Upper lobe of left lung (tissue), 6 donors: ENCODE measurements at regions not wholly inside any gene's neighbourhood (a gene's known extent, or its start where the extent isn't known, plus 50 kb on each side); places are given as distances from the start of the nearest gene placed in this dataset.

ENCODE experiments used
- ATAC-seq, 2 donors: fragments of 200-7000 bp; cut with Tn5 transposase; one replicate each; pipeline ENCODE4 v1.9.1; 2022; ENCODE audit warnings: mild to moderate bottlenecking in 2 of 2, moderate library complexity in 2 of 2; ENCODE audit not compliant: low FRiP score in 2 of 2
- DNase-seq, 2 donors: peaks; one replicate each; pipeline ENCODE4 v3.0.0-alpha.2; 2019 to 2020
- H3K27ac ChIP-seq, 4 donors: fragments of 200-600 bp; sonication (generic); one replicate each; pipeline ENCODE4 v1.5.1; 2016 to 2019
- H3K27me3 ChIP-seq, 4 donors: fragments of 200-600 bp; sonication (generic); one replicate each; pipeline ENCODE4 v1.5.1; 2017 to 2019
- H3K36me3 ChIP-seq, 4 donors: fragments of 200-600 bp; sonication (generic); one replicate each; pipeline ENCODE4 v1.5.1; 2016 to 2019
- H3K4me1 ChIP-seq, 4 donors: fragments of 200-600 bp; sonication (generic); one replicate each; pipeline ENCODE4 v1.5.1; 2018 to 2019
- H3K4me3 ChIP-seq, 4 donors: fragments of 200-600 bp; sonication (generic); one replicate each; pipeline ENCODE4 v1.5.1; 2017 to 2019; ENCODE audit warnings: mild to moderate bottlenecking in 2 of 4, moderate library complexity in 1 of 4
- H3K9me3 ChIP-seq, 4 donors: fragments of 200-600 bp; sonication (generic); one replicate each; pipeline ENCODE4 v1.5.1; 2018 to 2019
- CTCF ChIP-seq, 6 experiments: fragments of 450-650 bp in 4 of 6; fragments of 200-600 bp in 2 of 6; sonication (generic) in 2 of 6; IDR thresholded peaks; one replicate each; pipeline ENCODE4 v1.5.1; 2016 to 2019; ENCODE audit warnings: antibody characterized with exemption in 6 of 6
- EP300 ChIP-seq, 4 donors: sonication (generic); formaldehyde crosslinking; IDR thresholded peaks; one replicate each; pipeline ENCODE4 v1.5.1; 2017; ENCODE audit warnings: antibody characterized with exemption in 4 of 4, control low read depth in 2 of 4
- POLR2A ChIP-seq, 4 donors: fragments of 450-650 bp; IDR thresholded peaks; one replicate each; pipeline ENCODE4 v1.5.1; 2016 to 2017; ENCODE audit warnings: antibody characterized with exemption in 4 of 4, mild to moderate bottlenecking in 2 of 4
- POLR2AphosphoS5 ChIP-seq, 2 donors: sonication (generic); formaldehyde crosslinking; IDR thresholded peaks; one replicate each; pipeline ENCODE4 v1.5.1; 2017; ENCODE audit warnings: antibody characterized with exemption in 2 of 2
- WGBS, 2 donors: methylation state at CpG; one replicate each; pipeline ENCODE4 v1.1.5; 2017 to 2018; 5-methylcytosine and 5-hydroxymethylcytosine counted together
- donor health status: DM: no; HTN: no; CAD: no; lungs with moderate emphysema.
- donor health status: DM: no; HTN: yes; CAD: no; lungs with severe emphysema.

- 44 to 46% methylated on average over 3 of the region's 3 CpGs for WGBS, 2 donors
- TF ChIP-seq CTCF (IDR thresholded peaks at IDR 0.05) = no peak
- no peak for TF ChIP-seq POLR2AphosphoS5 (IDR thresholded peaks at IDR 0.05)
- TF ChIP-seq EP300 (IDR thresholded peaks at IDR 0.05) = no peak
- TF ChIP-seq POLR2A (IDR thresholded peaks at IDR 0.05) = no peak
- H3K4me3 ChIP-seq = no peak overlapping the region
- no peaks in the 10 kb centered on the region for H3K9me3 ChIP-seq
- H3K36me3 ChIP-seq = no peaks in the 10 kb centered on the region
- ATAC-seq = no peak
- H3K4me1 ChIP-seq = no peaks in the 10 kb centered on the region
- H3K27ac ChIP-seq = no peak overlapping the region
- DNase-seq = no peak
- H3K27me3 ChIP-seq = no peaks in the 10 kb centered on the region
These were observed 572.1 kb downstream of the REEP3 start for GRCh38 chr10:64093304-64093703.

- H3K4me1 ChIP-seq = no peaks in the 10 kb centered on the region
These were observed 572.8 kb downstream of the REEP3 start for GRCh38 chr10:64093946-64094535.

GRCh38 chr10:64096941-64097340 lies 575.7 kb downstream of the REEP3 start:
- Histone ChIP-seq H3K27ac (no peak overlapping the region), H3K4me1 (no peaks in the 10 kb centered on the region), H3K4me3 (no peak overlapping the region), H3K27me3 (no peaks in the 10 kb centered on the region), H3K36me3 (no peaks in the 10 kb centered on the region), H3K9me3 (no peaks in the 10 kb centered on the region)
- no peak for ATAC-seq
- no peak for DNase-seq
- no peak for TF ChIP-seq EP300 (IDR thresholded peaks at IDR 0.05)
- no peak for TF ChIP-seq POLR2AphosphoS5 (IDR thresholded peaks at IDR 0.05)
- no peak for TF ChIP-seq POLR2A (IDR thresholded peaks at IDR 0.05)
- TF ChIP-seq CTCF (IDR thresholded peaks at IDR 0.05) = no peak
- 84 to 86% methylated on average over 4 of the region's 4 CpGs for WGBS, 2 donors

More at GRCh38 chr10:64093946-64094535, 572.8 kb downstream of the REEP3 start:
- 89 to 91% methylated on average over 3 of the region's 3 CpGs for WGBS, 2 donors
- TF ChIP-seq CTCF (IDR thresholded peaks at IDR 0.05) (no peak), EP300 (IDR thresholded peaks at IDR 0.05) (no peak), POLR2AphosphoS5 (IDR thresholded peaks at IDR 0.05) (no peak), POLR2A (IDR thresholded peaks at IDR 0.05) (no peak)
- Histone ChIP-seq H3K4me3 (no peak overlapping the region), H3K27me3 (no peaks in the 10 kb centered on the region), H3K27ac (no peak overlapping the region), H3K9me3 (no peaks in the 10 kb centered on the region), H3K36me3 (no peaks in the 10 kb centered on the region)
- ATAC-seq (no peak), DNase-seq (no peak)

- Histone ChIP-seq H3K36me3 (no peaks in the 10 kb centered on the region), H3K27ac (no peak overlapping the region), H3K4me3 (no peak overlapping the region), H3K4me1 (no peaks in the 10 kb centered on the region), H3K27me3 (no peaks in the 10 kb centered on the region), H3K9me3 (no peaks in the 10 kb centered on the region)
- TF ChIP-seq POLR2A (IDR thresholded peaks at IDR 0.05) = no peak
- TF ChIP-seq POLR2AphosphoS5 (IDR thresholded peaks at IDR 0.05) = no peak
- no peak for TF ChIP-seq CTCF (IDR thresholded peaks at IDR 0.05)
- TF ChIP-seq EP300 (IDR thresholded peaks at IDR 0.05) = no peak
- no peak for ATAC-seq
- WGBS, 2 donors = 86% methylated on average over 9 of the region's 9 CpGs
- DNase-seq = no peak
These were observed 576.4 kb downstream of the REEP3 start for GRCh38 chr10:64097391-64098122.

GRCh38 chr10:64098994-64099393 lies 577.8 kb downstream of the REEP3 start:
- 61 to 85% methylated on average over 1 of the region's 1 CpG for WGBS, 2 donors
- no peak for TF ChIP-seq EP300 (IDR thresholded peaks at IDR 0.05)
- no peak for TF ChIP-seq POLR2AphosphoS5 (IDR thresholded peaks at IDR 0.05)
- no peak for TF ChIP-seq POLR2A (IDR thresholded peaks at IDR 0.05)
- no peak for TF ChIP-seq CTCF (IDR thresholded peaks at IDR 0.05)

More at GRCh38 chr10:64098994-64099393, 577.8 kb downstream of the REEP3 start:
- H3K27ac ChIP-seq = no peak overlapping the region
- no peaks in the 10 kb centered on the region for H3K9me3 ChIP-seq
- ATAC-seq (no peak), DNase-seq (no peak)
- H3K4me3 ChIP-seq = no peak overlapping the region
- H3K36me3 ChIP-seq = no peaks in the 10 kb centered on the region
- no peaks in the 10 kb centered on the region for H3K27me3 ChIP-seq
- no peaks in the 10 kb centered on the region for H3K4me1 ChIP-seq
